ENCODE measurements at regions not wholly inside any gene's neighbourhood (a gene's known extent, or its start where the extent isn't known, plus 50 kb on each side); places are given as distances from the start of the nearest gene placed in this dataset.

GRCh38 chrY:21177306-21177800 is 333.8 kb upstream of the RBMY1B start:
- no peaks in the 10 kb centered on the region for H3K27me3 Mint-ChIP-seq (ENCODE audit: low read depth)
- no peak overlapping the region for H3K4me3 Mint-ChIP-seq
- TF ChIP-seq FOXJ3 (CRISPR knock-in tag; IDR thresholded peaks at IDR 0.05; ENCODE audit: borderline replicate concordance) (no peak), USF1 (CRISPR knock-in tag; IDR thresholded peaks at IDR 0.05) (no peak), ZBTB21 (CRISPR knock-in tag; IDR thresholded peaks at IDR 0.05; ENCODE audit: borderline replicate concordance) (no peak), ELF4 (CRISPR knock-in tag; IDR thresholded peaks at IDR 0.05; ENCODE audit: low read depth) (no peak), RELA (CRISPR knock-in tag; IDR thresholded peaks at IDR 0.05; ENCODE audit: borderline replicate concordance) (no peak), ZNF138 (CRISPR knock-in tag; conservative IDR thresholded peaks at IDR 0.05) (no peak), PRDM15 (CRISPR knock-in tag; IDR thresholded peaks at IDR 0.05) (no peak), ZNF425 (CRISPR knock-in tag; conservative IDR thresholded peaks at IDR 0.05) (no peak), ZNF232 (CRISPR knock-in tag; IDR thresholded peaks at IDR 0.05) (no peak), EMX1 (CRISPR knock-in tag; IDR thresholded peaks at IDR 0.05) (no peak)
- peaks cover 7% of the 10 kb centered on the region for H3K36me3 Mint-ChIP-seq
- ChIA-PET POLR2A (no interaction called here), CTCF (no interaction called here)
- ATAC-seq (no peak), DNase-seq (ENCODE audit: low spot score) (no peak)
- no peak overlapping the region for H3K27ac Mint-ChIP-seq
- H3K9me3 Mint-ChIP-seq = peaks cover 18% of the 10 kb centered on the region
- H3K4me1 Mint-ChIP-seq = no peaks in the 10 kb centered on the region

- DNase-seq (ENCODE audit: low spot score) (no peak), ATAC-seq (no peak)
- no peak overlapping the region for H3K4me3 Mint-ChIP-seq
- TF ChIP-seq FOXK1 (CRISPR knock-in tag; IDR thresholded peaks at IDR 0.05) (no peak), EMX1 (CRISPR knock-in tag; IDR thresholded peaks at IDR 0.05) (no peak), CREM (CRISPR knock-in tag; IDR thresholded peaks at IDR 0.05) (no peak), FOXP1 (CRISPR knock-in tag; IDR thresholded peaks at IDR 0.05; ENCODE audit: borderline replicate concordance) (no peak), PRDM15 (CRISPR knock-in tag; IDR thresholded peaks at IDR 0.05) (no peak), MLX (CRISPR knock-in tag; IDR thresholded peaks at IDR 0.05) (no peak), SP1 (CRISPR knock-in tag; conservative IDR thresholded peaks at IDR 0.05) (no peak), NR2C2 (CRISPR knock-in tag; IDR thresholded peaks at IDR 0.05) (no peak), ZNF219 (CRISPR knock-in tag; IDR thresholded peaks at IDR 0.05; ENCODE audit: borderline replicate concordance) (no peak), TCF7 (CRISPR knock-in tag; IDR thresholded peaks at IDR 0.05; ENCODE audit: low read depth) (no peak), E2F1 (CRISPR knock-in tag; IDR thresholded peaks at IDR 0.05) (no peak), SMAD4 (CRISPR knock-in tag; IDR thresholded peaks at IDR 0.05) (no peak), ZNF425 (CRISPR knock-in tag; conservative IDR thresholded peaks at IDR 0.05) (no peak)
- POLR2A ChIA-PET = no interaction called here
- H3K27me3 Mint-ChIP-seq (ENCODE audit: low read depth) = no peaks in the 10 kb centered on the region
- no peak overlapping the region for H3K27ac Mint-ChIP-seq
- no peaks in the 10 kb centered on the region for H3K4me1 Mint-ChIP-seq
- CTCF ChIA-PET = no interaction called here
- peaks cover 7% of the 10 kb centered on the region for H3K36me3 Mint-ChIP-seq
- H3K9me3 Mint-ChIP-seq = peaks cover 20% of the 10 kb centered on the region
These were observed 332.9 kb upstream of the RBMY1B start for GRCh38 chrY:21178281-21178680.

All from WTC11 (cell line).